GM23248 (cell line): ENCODE measurements at regions not wholly inside any gene's neighbourhood (a gene's known extent, or its start where the extent isn't known, plus 50 kb on each side); places are given as distances from the start of the nearest gene placed in this dataset.

ENCODE experiments used
- DNase-seq: peaks from one replicate; pipeline ENCODE4 v3.0.0-alpha.2; 2015
- H2AFZ ChIP-seq: fragments of 200-600 bp; sonication (generic); 2 replicates; pipeline ENCODE4 v1.6.1; 2016; ENCODE audit warnings: antibody characterized with exemption
- H3F3A ChIP-seq: fragments of 200-600 bp; sonication (generic); 2 replicates; pipeline ENCODE4 v1.6.1; 2016; ENCODE audit warnings: mild to moderate bottlenecking, antibody characterized with exemption, mixed run types; ENCODE audit not compliant: insufficient read depth
- H3K27ac ChIP-seq: fragments of 200-600 bp; sonication (generic); 2 replicates; pipeline ENCODE4 v1.5.1; 2016; ENCODE audit warnings: mild to moderate bottlenecking
- H3K27me3 ChIP-seq: fragments of 200-600 bp; sonication (generic); replicated peaks from 2 replicates; pipeline ENCODE4 v1.6.1; 2016; ENCODE audit warnings: mild to moderate bottlenecking; ENCODE audit not compliant: insufficient read depth
- H3K36me3 ChIP-seq: fragments of 200-600 bp; sonication (generic); 2 replicates; pipeline ENCODE4 v1.6.1; 2016; ENCODE audit warnings: low read depth, mild to moderate bottlenecking
- H3K4me1 ChIP-seq: fragments of 200-600 bp; sonication (generic); 2 replicates; pipeline ENCODE4 v1.6.1; 2016; ENCODE audit warnings: mild to moderate bottlenecking; ENCODE audit not compliant: insufficient read depth
- H3K4me2 ChIP-seq: fragments of 200-600 bp; sonication (generic); one replicate; pipeline ENCODE4 v1.6.1; 2016; ENCODE audit warnings: mild to moderate bottlenecking; ENCODE audit not compliant: unreplicated experiment
- H3K4me3 ChIP-seq: fragments of 200-600 bp; sonication (generic); 2 replicates; pipeline ENCODE4 v1.5.1; 2016; ENCODE audit warnings: mild to moderate bottlenecking
- H3K79me2 ChIP-seq: fragments of 200-600 bp; sonication (generic); 2 replicates; pipeline ENCODE4 v1.6.1; 2016; ENCODE audit warnings: mild to moderate bottlenecking; ENCODE audit not compliant: insufficient read depth
- H3K9ac ChIP-seq: fragments of 200-600 bp; sonication (generic); 2 replicates; pipeline ENCODE4 v1.6.1; 2016; ENCODE audit warnings: mild to moderate bottlenecking
- H3K9me2 ChIP-seq: fragments of 200-600 bp; sonication (generic); 2 replicates; pipeline ENCODE4 v1.6.1; 2016; ENCODE audit warnings: mixed run types, mild to moderate bottlenecking, moderate library complexity; ENCODE audit not compliant: insufficient read depth
- H3K9me3 ChIP-seq: fragments of 200-600 bp; sonication (generic); one replicate; pipeline ENCODE4 v1.6.1; 2017; ENCODE audit warnings: low read depth
- H4K20me1 ChIP-seq: fragments of 200-600 bp; sonication (generic); 2 replicates; pipeline ENCODE4 v1.6.0; 2016; ENCODE audit not compliant: insufficient read depth
- EZH2 ChIP-seq: fragments of 200-600 bp; sonication (generic); IDR thresholded peaks from 2 replicates; pipeline ENCODE4 v1.6.1; 2018; ENCODE audit warnings: antibody characterized with exemption, mild to moderate bottlenecking; ENCODE audit not compliant: insufficient read depth, poor library complexity, severe bottlenecking
- EZH2phosphoT487 ChIP-seq: fragments of 200-600 bp; sonication (generic); IDR thresholded peaks from 2 replicates; pipeline ENCODE4 v1.6.1; 2018; ENCODE audit warnings: antibody characterized with exemption, moderate library complexity, mild to moderate bottlenecking, low read depth; ENCODE audit not compliant: insufficient read depth
- WGBS, 2 experiments: methylation state at CpG; one replicate each; pipeline ENCODE4 v1.1.6; 2015 to 2017; ENCODE audit warnings: low lambda C conversion rate in 2 of 2, low coverage in 1 of 2; ENCODE audit errors: missing lambda C conversion rate in 2 of 2; 5-methylcytosine and 5-hydroxymethylcytosine counted together
- in situ Hi-C: fragments of 300-500 bp; cut with MboI; formaldehyde crosslinking; loops from 2 replicates; pipeline ENCODE4 v1.15.0; 2020

- Histone ChIP-seq H3K27ac (no peak overlapping the region), H3K4me2 (no peak overlapping the region), H3K9me2 (no peaks in the 10 kb centered on the region), H3K27me3 (peaks cover 3% of the 10 kb centered on the region; the same call in 1 of the 2 replicates), H3K36me3 (no peaks in the 10 kb centered on the region), H3K4me3 (no peak overlapping the region), H2AFZ (no peak overlapping the region), H3K9me3 (no peaks in the 10 kb centered on the region), H3K4me1 (no peaks in the 10 kb centered on the region), H3K79me2 (no peaks in the 10 kb centered on the region), H3F3A (no peaks in the 10 kb centered on the region), H4K20me1 (no peaks in the 10 kb centered on the region), H3K9ac (no peak overlapping the region)
- DNase-seq: no peak
- WGBS, 2 experiments: 64 to 69% methylated on average over 3 of the region's 3 CpGs
- TF ChIP-seq EZH2 (no peak), EZH2phosphoT487 (no peak)
- in situ Hi-C loops: no loop called here
Measured at GRCh38 chr2:173567493-173567892, 212.8 kb downstream of the CDCA7 start.

DNA sequence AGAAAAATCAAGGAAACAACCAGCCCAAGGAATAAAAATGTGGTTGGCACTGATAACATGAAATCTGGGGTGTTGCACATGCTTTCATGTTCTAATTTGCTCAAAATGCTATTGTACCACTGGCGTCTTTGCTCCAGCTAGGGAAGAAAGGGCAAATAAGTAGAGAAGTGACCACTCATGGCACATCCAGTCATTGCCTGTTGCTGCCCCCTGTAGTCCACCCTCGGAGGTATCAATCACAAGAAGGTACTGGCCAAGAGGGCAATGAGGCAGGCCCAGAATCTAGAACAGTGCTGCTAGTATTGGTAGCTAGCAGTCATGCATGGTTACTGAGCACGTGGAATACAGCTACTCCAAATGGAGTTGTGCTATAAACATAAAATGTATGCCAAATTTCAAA, 213.4 kb downstream of the CDCA7 start:
- Histone ChIP-seq H3K4me3 (no peak overlapping the region), H3K9me3 (no peaks in the 10 kb centered on the region), H4K20me1 (no peaks in the 10 kb centered on the region), H3K79me2 (no peaks in the 10 kb centered on the region), H2AFZ (no peak overlapping the region), H3K9me2 (no peaks in the 10 kb centered on the region), H3K27ac (no peak overlapping the region), H3K27me3 (peaks cover 3% of the 10 kb centered on the region; the same call in 1 of the 2 replicates), H3K4me2 (no peak overlapping the region), H3K9ac (no peak overlapping the region), H3K36me3 (no peaks in the 10 kb centered on the region), H3F3A (no peaks in the 10 kb centered on the region), H3K4me1 (no peaks in the 10 kb centered on the region)
- in situ Hi-C loops: no loop called here
- DNase-seq: peak; percentile 23
- WGBS, 2 experiments: 45 to 46% methylated on average over 3 of the region's 3 CpGs
- TF ChIP-seq EZH2phosphoT487: no peak
- no peak for TF ChIP-seq EZH2

GRCh38 chr2:173571021-173571821, 216.5 kb downstream of the CDCA7 start:
- H3K9me3 ChIP-seq: no peaks in the 10 kb centered on the region
- H3K9ac ChIP-seq: no peak overlapping the region
- H3F3A ChIP-seq: peaks cover 11% of the 10 kb centered on the region; the same call in 1 of the 2 replicates
- peak overlapping the region; percentile 6 for H2AFZ ChIP-seq
- 0 out of 2 replicates have a peak, but pooled peaks cover 8% of the 10 kb centered on the region for H3K4me1 ChIP-seq
- in situ Hi-C loops: no loop called here
- TF ChIP-seq EZH2phosphoT487: no peak
- no peak for TF ChIP-seq EZH2
- H3K27me3 ChIP-seq: no peaks in the 10 kb centered on the region
- no peak overlapping the region for H3K27ac ChIP-seq
- no peaks in the 10 kb centered on the region for H3K79me2 ChIP-seq
- no peaks in the 10 kb centered on the region for H3K36me3 ChIP-seq
- no peaks in the 10 kb centered on the region for H4K20me1 ChIP-seq
- WGBS, 2 experiments: 25 to 26% methylated on average over 10 of the region's 10 CpGs
- peak; percentile 50 for DNase-seq
- H3K4me3 ChIP-seq: no peak overlapping the region; the same call in 1 of the 2 replicates
- no peak overlapping the region for H3K4me2 ChIP-seq
- no peaks in the 10 kb centered on the region for H3K9me2 ChIP-seq

GRCh38 chr2:173571887-173572680, 217.4 kb downstream of the CDCA7 start:
- Histone ChIP-seq H3K4me1 (0 out of 2 replicates have a peak, but pooled peaks cover 8% of the 10 kb centered on the region), H3K4me2 (no peak overlapping the region), H3K36me3 (no peaks in the 10 kb centered on the region), H4K20me1 (no peaks in the 10 kb centered on the region), H3K79me2 (no peaks in the 10 kb centered on the region), H3K27me3 (no peaks in the 10 kb centered on the region), H3K9me2 (no peaks in the 10 kb centered on the region), H3K4me3 (no peak overlapping the region), H3K9ac (no peak overlapping the region), H3K9me3 (no peaks in the 10 kb centered on the region), H3K27ac (no peak overlapping the region), H3F3A (peaks cover 11% of the 10 kb centered on the region; the same call in 1 of the 2 replicates), H2AFZ (peak overlapping the region; percentile 6; the same call in 1 of the 2 replicates)
- DNase-seq: no peak
- 61 to 63% methylated on average over 5 of the region's 5 CpGs for WGBS, 2 experiments
- TF ChIP-seq EZH2phosphoT487 (no peak), EZH2 (no peak)
- in situ Hi-C loops: no loop called here
